Hepatocyte (in vitro differentiated cells): ENCODE measurements at regions not wholly inside any gene's neighbourhood (a gene's known extent, or its start where the extent isn't known, plus 50 kb on each side); places are given as distances from the start of the nearest gene placed in this dataset.

Source experiments
- DNase-seq: peaks from one replicate; pipeline ENCODE4 v3.0.0-alpha.2; 2016; ENCODE audit warnings: low spot score
- H2AFZ ChIP-seq: fragments of 200-600 bp; sonication (generic); 2 replicates; pipeline ENCODE4 v1.6.0; 2016; ENCODE audit warnings: antibody characterized with exemption, mild to moderate bottlenecking
- H3K27ac ChIP-seq: fragments of 200-600 bp; sonication (generic); 2 replicates; pipeline ENCODE4 v1.5.1; 2016; ENCODE audit warnings: mild to moderate bottlenecking
- H3K27me3 ChIP-seq: fragments of 200-600 bp; sonication (generic); 2 replicates; pipeline ENCODE4 v1.6.1; 2016
- H3K36me3 ChIP-seq: fragments of 200-600 bp; sonication (generic); replicated peaks from 2 replicates; pipeline ENCODE4 v1.5.1; 2016; ENCODE audit warnings: low read depth; ENCODE audit not compliant: insufficient read depth
- H3K4me1 ChIP-seq: fragments of 200-600 bp; sonication (generic); 2 replicates; pipeline ENCODE4 v1.5.1; 2016; ENCODE audit warnings: mild to moderate bottlenecking, moderate library complexity; ENCODE audit not compliant: insufficient read depth
- H3K4me2 ChIP-seq: fragments of 200-600 bp; sonication (generic); 2 replicates; pipeline ENCODE4 v1.6.0; 2016
- H3K4me3 ChIP-seq: fragments of 200-600 bp; sonication (generic); 2 replicates; pipeline ENCODE4 v1.5.1; 2016; ENCODE audit warnings: mild to moderate bottlenecking
- H3K79me2 ChIP-seq: fragments of 200-600 bp; sonication (generic); 2 replicates; pipeline ENCODE4 v1.6.0; 2017; ENCODE audit warnings: mild to moderate bottlenecking
- H3K9me2 ChIP-seq: fragments of 200-600 bp; sonication (generic); replicated peaks from 2 replicates; pipeline ENCODE4 v1.6.0; 2017; ENCODE audit warnings: mild to moderate bottlenecking; ENCODE audit not compliant: insufficient read depth
- H3K9me3 ChIP-seq: fragments of 200-600 bp; sonication (generic); 2 replicates; pipeline ENCODE4 v1.5.1; 2016; ENCODE audit warnings: low read depth, mild to moderate bottlenecking
- H4K20me1 ChIP-seq: fragments of 200-600 bp; sonication (generic); 2 replicates; pipeline ENCODE4 v1.6.0; 2016; ENCODE audit warnings: mild to moderate bottlenecking; ENCODE audit not compliant: insufficient read depth, poor library complexity, severe bottlenecking
- EZH2 ChIP-seq: fragments of 200-600 bp; sonication (generic); IDR thresholded peaks from 2 replicates; pipeline ENCODE4 v1.6.1; 2016; ENCODE audit warnings: antibody characterized with exemption, mild to moderate bottlenecking, borderline replicate concordance
- EZH2phosphoT487 ChIP-seq: fragments of 200-600 bp; sonication (generic); IDR thresholded peaks from one replicate; pipeline ENCODE4 v1.6.1; 2018; ENCODE audit warnings: antibody characterized with exemption, mild to moderate bottlenecking, low read depth, moderate library complexity; ENCODE audit not compliant: unreplicated experiment, severe bottlenecking
- WGBS: methylation state at CpG from one replicate; pipeline ENCODE4 v1.1.6; 2016; ENCODE audit warnings: low lambda C conversion rate; ENCODE audit errors: missing lambda C conversion rate; 5-methylcytosine and 5-hydroxymethylcytosine counted together
- TF ChIP-seq, protein P1 (sequence below): fragments of 200-600 bp; sonication (generic); IDR thresholded peaks from 2 replicates; pipeline ENCODE4 v1.5.1; 2016; ENCODE audit warnings: antibody characterized with exemption, mild to moderate bottlenecking; ENCODE audit not compliant: poor library complexity

DNA sequence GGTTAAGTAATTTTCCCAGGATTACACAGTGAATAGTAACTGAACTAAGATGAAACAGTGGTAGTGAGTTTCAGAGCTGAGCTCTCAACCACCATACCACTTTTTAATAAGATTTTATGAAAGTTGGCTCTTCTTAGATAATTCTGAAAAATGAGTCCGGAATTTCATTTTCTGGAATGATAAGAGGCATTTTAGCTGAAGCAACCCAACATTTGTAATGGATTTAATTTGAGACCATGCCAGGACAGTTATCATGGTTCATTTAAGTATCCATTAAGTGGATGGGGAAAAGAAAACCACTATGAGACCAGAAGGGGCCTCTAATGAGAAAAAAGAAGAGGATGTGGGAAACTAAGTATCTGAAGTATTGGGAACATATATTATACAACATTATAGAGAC lies 464.7 kb upstream of the C9orf72 start:
- Histone ChIP-seq H3K4me3 (no peak overlapping the region), H3K4me2 (no peak overlapping the region), H3K36me3 (no peaks in the 10 kb centered on the region), H2AFZ (no peak overlapping the region), H3K27ac (no peak overlapping the region), H4K20me1 (no peaks in the 10 kb centered on the region), H3K27me3 (no peaks in the 10 kb centered on the region), H3K9me3 (no peaks in the 10 kb centered on the region), H3K9me2 (no peaks in the 10 kb centered on the region), H3K4me1 (no peaks in the 10 kb centered on the region), H3K79me2 (no peaks in the 10 kb centered on the region)
- WGBS = 78% methylated on average over 1 of the region's 1 CpG
- DNase-seq = no peak
- TF ChIP-seq EZH2phosphoT487 = no peak
- TF ChIP-seq, protein P1, sequence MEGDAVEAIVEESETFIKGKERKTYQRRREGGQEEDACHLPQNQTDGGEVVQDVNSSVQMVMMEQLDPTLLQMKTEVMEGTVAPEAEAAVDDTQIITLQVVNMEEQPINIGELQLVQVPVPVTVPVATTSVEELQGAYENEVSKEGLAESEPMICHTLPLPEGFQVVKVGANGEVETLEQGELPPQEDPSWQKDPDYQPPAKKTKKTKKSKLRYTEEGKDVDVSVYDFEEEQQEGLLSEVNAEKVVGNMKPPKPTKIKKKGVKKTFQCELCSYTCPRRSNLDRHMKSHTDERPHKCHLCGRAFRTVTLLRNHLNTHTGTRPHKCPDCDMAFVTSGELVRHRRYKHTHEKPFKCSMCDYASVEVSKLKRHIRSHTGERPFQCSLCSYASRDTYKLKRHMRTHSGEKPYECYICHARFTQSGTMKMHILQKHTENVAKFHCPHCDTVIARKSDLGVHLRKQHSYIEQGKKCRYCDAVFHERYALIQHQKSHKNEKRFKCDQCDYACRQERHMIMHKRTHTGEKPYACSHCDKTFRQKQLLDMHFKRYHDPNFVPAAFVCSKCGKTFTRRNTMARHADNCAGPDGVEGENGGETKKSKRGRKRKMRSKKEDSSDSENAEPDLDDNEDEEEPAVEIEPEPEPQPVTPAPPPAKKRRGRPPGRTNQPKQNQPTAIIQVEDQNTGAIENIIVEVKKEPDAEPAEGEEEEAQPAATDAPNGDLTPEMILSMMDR = no peak
- no peak for TF ChIP-seq EZH2

GRCh38 chr9:28045051-28045450 lies 471.8 kb upstream of the C9orf72 start:
- no peak for TF ChIP-seq EZH2phosphoT487
- TF ChIP-seq, protein P1 = no peak
- TF ChIP-seq EZH2 = no peak
- no peak for DNase-seq
- no peak overlapping the region for H2AFZ ChIP-seq
- H3K79me2 ChIP-seq = no peaks in the 10 kb centered on the region
- no peaks in the 10 kb centered on the region for H3K9me2 ChIP-seq
- no peaks in the 10 kb centered on the region for H4K20me1 ChIP-seq
- H3K36me3 ChIP-seq = no peaks in the 10 kb centered on the region
- 70% methylated on average over 3 of the region's 3 CpGs for WGBS
- H3K27ac ChIP-seq = no peak overlapping the region
- H3K4me3 ChIP-seq = no peak overlapping the region
- no peaks in the 10 kb centered on the region for H3K27me3 ChIP-seq
- no peaks in the 10 kb centered on the region for H3K9me3 ChIP-seq
- no peak overlapping the region for H3K4me2 ChIP-seq
- no peaks in the 10 kb centered on the region for H3K4me1 ChIP-seq

DNA sequence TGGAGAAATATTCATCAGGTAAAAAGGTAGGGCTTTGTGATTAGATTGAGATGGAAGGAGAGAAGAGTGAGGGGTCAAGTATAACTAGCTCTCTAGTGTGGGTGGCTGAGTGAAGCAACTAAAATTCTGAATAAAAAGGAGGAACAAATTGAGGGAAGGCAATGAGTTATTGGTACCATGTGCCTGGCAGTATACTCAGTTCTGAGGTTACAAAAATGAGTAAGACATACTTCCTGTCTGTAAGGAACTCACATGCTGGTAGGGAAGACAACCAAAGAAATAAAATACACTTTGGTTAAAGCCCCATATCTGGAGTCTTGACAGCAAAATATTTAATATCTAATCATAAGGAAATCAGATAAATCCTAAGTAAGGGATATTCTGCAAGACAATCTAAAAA lies 476.8 kb upstream of the C9orf72 start:
- Histone ChIP-seq H3K4me2 (no peak overlapping the region), H3K4me1 (no peaks in the 10 kb centered on the region), H3K9me2 (no peaks in the 10 kb centered on the region), H4K20me1 (no peaks in the 10 kb centered on the region), H3K36me3 (no peaks in the 10 kb centered on the region), H3K4me3 (no peak overlapping the region), H3K27me3 (no peaks in the 10 kb centered on the region), H3K9me3 (no peaks in the 10 kb centered on the region), H2AFZ (no peak overlapping the region), H3K27ac (no peak overlapping the region), H3K79me2 (no peaks in the 10 kb centered on the region)
- no peak for DNase-seq
- TF ChIP-seq EZH2 = no peak
- TF ChIP-seq, protein P1 = no peak
- TF ChIP-seq EZH2phosphoT487 = no peak

DNA sequence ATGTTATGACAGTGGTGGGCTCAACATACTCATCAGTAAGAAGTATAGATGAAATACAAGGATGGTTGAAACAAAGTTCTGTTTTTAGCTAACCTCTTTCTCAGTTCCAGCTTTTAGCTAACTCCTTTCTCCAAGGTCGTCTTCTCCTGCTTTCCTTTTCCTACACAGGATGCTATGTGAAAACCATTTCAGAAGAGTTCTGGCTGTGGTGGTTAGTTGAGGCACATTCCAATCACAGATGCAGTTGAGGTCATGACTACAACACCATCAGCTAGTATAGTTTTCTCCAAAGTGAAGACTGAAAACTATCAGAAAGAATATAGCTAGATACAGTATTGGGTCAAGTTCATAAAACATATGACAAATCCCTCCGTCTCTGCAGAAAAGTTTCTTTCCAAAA lies 477.7 kb upstream of the C9orf72 start:
- Histone ChIP-seq H3K27ac (no peak overlapping the region), H3K9me2 (no peaks in the 10 kb centered on the region), H3K36me3 (no peaks in the 10 kb centered on the region), H3K4me3 (no peak overlapping the region), H3K4me2 (no peak overlapping the region), H3K4me1 (no peaks in the 10 kb centered on the region), H3K79me2 (no peaks in the 10 kb centered on the region), H3K9me3 (no peaks in the 10 kb centered on the region), H3K27me3 (no peaks in the 10 kb centered on the region), H4K20me1 (no peaks in the 10 kb centered on the region), H2AFZ (no peak overlapping the region)
- WGBS = 90% methylated on average over 2 of the region's 2 CpGs
- no peak for TF ChIP-seq EZH2phosphoT487
- TF ChIP-seq, protein P1 = no peak
- no peak for TF ChIP-seq EZH2
- no peak for DNase-seq
